Ovary (tissue), 7 donors: ENCODE measurements at regions not wholly inside any gene's neighbourhood (a gene's known extent, or its start where the extent isn't known, plus 50 kb on each side); places are given as distances from the start of the nearest gene placed in this dataset.

Experiments used
- DNase-seq, 5 donors: peaks; one replicate each; pipeline ENCODE4 v3.0.0-alpha.2; 2019 to 2020
- H3K27ac ChIP-seq, 2 donors: fragments of 200-600 bp; one replicate each; pipeline versions ENCODE4 v1.5.1 to v1.8.0; 2019 to 2022
- H3K27me3 ChIP-seq: fragments of 200-600 bp; one replicate; pipeline ENCODE4 v1.8.0; 2022
- H3K36me3 ChIP-seq: fragments of 200-600 bp; sonication (generic); one replicate; pipeline ENCODE4 v1.5.1; 2019
- H3K4me1 ChIP-seq: one replicate; pipeline ENCODE4 v1.8.1; 2013; ENCODE audit warnings: mild to moderate bottlenecking, moderate library complexity; ENCODE audit not compliant: insufficient read depth
- H3K4me3 ChIP-seq: fragments of 200-600 bp; sonication (generic); one replicate; pipeline ENCODE4 v1.5.1; 2017
- H3K9me3 ChIP-seq, 2 donors: fragments of 200-600 bp in 1 of 2; sonication (generic) in 1 of 2; one replicate each; pipeline versions ENCODE4 v1.5.1 to v1.8.1; 2013 to 2019; ENCODE audit warnings: mild to moderate bottlenecking in 1 of 2, moderate library complexity in 1 of 2
- EP300 ChIP-seq: sonication (generic); formaldehyde crosslinking; IDR thresholded peaks from one replicate; pipeline ENCODE4 v1.6.1; 2017; ENCODE audit warnings: antibody characterized with exemption
- POLR2A ChIP-seq: fragments of 450-650 bp; IDR thresholded peaks from one replicate; pipeline ENCODE4 v1.6.1; 2017; ENCODE audit warnings: antibody characterized with exemption, mild to moderate bottlenecking, moderate library complexity
- WGBS, 3 donors: extraction: QIAGEN DNeasy Blood & Tissue Kit in 1 of 3; methylation state at CpG; one replicate each; pipeline versions ENCODE4 v1.1.5 to v1.1.7; 2013 to 2017; 5-methylcytosine and 5-hydroxymethylcytosine counted together
- intact Hi-C, 4 donors: fragments of 100-400 bp; cut with DNase I; formaldehyde crosslinking; loops; one replicate each; pipeline versions ENCODE4 v1.11.0 to v1.15.1; 2022 to 2023
- TF ChIP-seq, protein P1 (sequence below), 3 donors: fragments of 450-650 bp in 2 of 3; fragments of 200-600 bp in 1 of 3; IDR thresholded peaks; one replicate each; pipeline versions ENCODE4 v1.5.1 to v1.8.0; 2016 to 2022; ENCODE audit warnings: antibody characterized with exemption in 3 of 3, mild to moderate bottlenecking in 1 of 3
- donor health status: DM: no; HTN: no; CAD: no; lungs with moderate emphysema.
- donor health status: DM: no; HTN: no; CAD: no.
- donor health status: Bipolar disorder and iron deficiency.
- donor health status: DM: no; HTN: no; CAD: no.
- donor health status: DM: yes; HTN: yes; CAD: no.

DNA sequence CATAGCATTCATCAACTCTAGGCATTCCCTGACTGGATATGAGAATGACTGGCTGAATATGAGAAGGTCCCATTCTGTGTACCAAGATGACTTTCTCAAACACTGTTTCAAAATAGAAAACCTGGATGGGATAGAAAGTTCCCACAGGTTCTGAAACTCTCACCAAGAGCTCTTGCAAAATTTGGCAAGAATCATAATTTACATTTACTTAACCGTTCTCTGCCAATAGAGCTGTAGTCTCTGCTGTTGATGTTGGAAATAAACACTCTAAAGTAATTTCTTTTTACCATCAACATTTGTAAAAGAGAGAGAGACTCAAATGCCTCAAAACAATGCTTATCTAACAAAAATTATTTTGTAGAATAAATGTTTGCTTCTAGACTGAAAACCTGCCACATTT is 221.1 kb downstream of the LMO4 start:
- no peak overlapping the region for H3K4me3 ChIP-seq
- H3K36me3 ChIP-seq = no peaks in the 10 kb centered on the region
- no peak for TF ChIP-seq POLR2A
- no peak for TF ChIP-seq EP300
- TF ChIP-seq, protein P1, sequence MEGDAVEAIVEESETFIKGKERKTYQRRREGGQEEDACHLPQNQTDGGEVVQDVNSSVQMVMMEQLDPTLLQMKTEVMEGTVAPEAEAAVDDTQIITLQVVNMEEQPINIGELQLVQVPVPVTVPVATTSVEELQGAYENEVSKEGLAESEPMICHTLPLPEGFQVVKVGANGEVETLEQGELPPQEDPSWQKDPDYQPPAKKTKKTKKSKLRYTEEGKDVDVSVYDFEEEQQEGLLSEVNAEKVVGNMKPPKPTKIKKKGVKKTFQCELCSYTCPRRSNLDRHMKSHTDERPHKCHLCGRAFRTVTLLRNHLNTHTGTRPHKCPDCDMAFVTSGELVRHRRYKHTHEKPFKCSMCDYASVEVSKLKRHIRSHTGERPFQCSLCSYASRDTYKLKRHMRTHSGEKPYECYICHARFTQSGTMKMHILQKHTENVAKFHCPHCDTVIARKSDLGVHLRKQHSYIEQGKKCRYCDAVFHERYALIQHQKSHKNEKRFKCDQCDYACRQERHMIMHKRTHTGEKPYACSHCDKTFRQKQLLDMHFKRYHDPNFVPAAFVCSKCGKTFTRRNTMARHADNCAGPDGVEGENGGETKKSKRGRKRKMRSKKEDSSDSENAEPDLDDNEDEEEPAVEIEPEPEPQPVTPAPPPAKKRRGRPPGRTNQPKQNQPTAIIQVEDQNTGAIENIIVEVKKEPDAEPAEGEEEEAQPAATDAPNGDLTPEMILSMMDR (IDR thresholded peaks at IDR 0.05) = no peak
- no peaks in the 10 kb centered on the region for H3K9me3 ChIP-seq
- H3K27ac ChIP-seq = no peak overlapping the region
- 5 to 11% (median 10%) methylated on average over 1 of the region's 1 CpG for WGBS, 3 donors
- no peaks in the 10 kb centered on the region for H3K27me3 ChIP-seq
- no peaks in the 10 kb centered on the region for H3K4me1 ChIP-seq
- no peak for DNase-seq
- intact Hi-C loops = no loop called here

DNA sequence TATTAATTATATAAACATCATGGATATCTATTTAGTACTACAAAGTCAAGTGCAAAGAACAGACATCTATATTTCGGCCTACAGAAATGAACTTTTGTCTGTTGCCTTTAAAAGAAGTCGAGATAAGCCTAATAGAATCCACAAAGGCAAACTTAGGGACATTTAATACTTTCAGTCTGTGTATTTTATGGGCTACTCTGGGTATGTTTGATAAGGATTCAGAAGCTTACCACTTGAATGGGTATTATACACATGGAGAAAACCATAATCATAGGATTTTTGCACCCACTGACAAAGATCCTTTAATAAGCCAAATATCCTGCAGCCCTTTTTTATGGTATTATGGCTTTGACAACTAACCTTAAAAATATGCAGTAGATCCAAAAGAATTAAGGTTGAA is 224.8 kb downstream of the LMO4 start:
- TF ChIP-seq EP300 (no peak), POLR2A (no peak)
- TF ChIP-seq, protein P1 (IDR thresholded peaks at IDR 0.05) = no peak
- 94 to 97% (median 97%) methylated on average over 2 of the region's 2 CpGs for WGBS, 3 donors
- no peaks in the 10 kb centered on the region for H3K9me3 ChIP-seq
- H3K4me3 ChIP-seq = no peak overlapping the region
- no peak overlapping the region for H3K27ac ChIP-seq
- no peaks in the 10 kb centered on the region for H3K4me1 ChIP-seq
- intact Hi-C loops = no loop called here
- no peaks in the 10 kb centered on the region for H3K36me3 ChIP-seq
- H3K27me3 ChIP-seq = no peaks in the 10 kb centered on the region
- DNase-seq = no peak

DNA sequence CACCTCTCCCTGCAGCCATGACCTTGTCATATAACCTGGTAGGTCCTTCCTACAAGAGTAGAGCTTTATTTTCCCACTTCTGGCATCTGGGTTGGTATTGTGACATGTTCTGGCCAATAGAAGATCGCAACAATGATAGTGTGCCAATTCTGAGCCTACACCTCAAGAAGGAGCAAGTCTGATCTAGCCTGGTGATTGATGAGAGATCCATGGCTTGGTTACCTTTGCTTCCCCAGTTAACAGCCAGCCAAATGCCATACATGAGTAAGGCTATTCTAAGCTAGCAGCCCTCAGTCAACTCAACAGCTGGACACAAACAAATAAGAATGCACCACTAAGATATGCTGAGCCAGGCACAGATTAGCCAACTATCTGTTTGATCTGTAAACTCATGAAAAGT is 226.7 kb downstream of the LMO4 start:
- 92 to 100% (median 93%) methylated on average over 1 of the region's 1 CpG for WGBS, 3 donors
- H3K4me3 ChIP-seq = no peak overlapping the region
- no peak overlapping the region for H3K27ac ChIP-seq
- intact Hi-C loops = no loop called here
- H3K4me1 ChIP-seq = no peaks in the 10 kb centered on the region
- no peaks in the 10 kb centered on the region for H3K27me3 ChIP-seq
- TF ChIP-seq POLR2A (no peak), EP300 (no peak)
- TF ChIP-seq, protein P1 (IDR thresholded peaks at IDR 0.05) = no peak
- H3K36me3 ChIP-seq = no peaks in the 10 kb centered on the region
- no peak for DNase-seq
- no peaks in the 10 kb centered on the region for H3K9me3 ChIP-seq

DNA sequence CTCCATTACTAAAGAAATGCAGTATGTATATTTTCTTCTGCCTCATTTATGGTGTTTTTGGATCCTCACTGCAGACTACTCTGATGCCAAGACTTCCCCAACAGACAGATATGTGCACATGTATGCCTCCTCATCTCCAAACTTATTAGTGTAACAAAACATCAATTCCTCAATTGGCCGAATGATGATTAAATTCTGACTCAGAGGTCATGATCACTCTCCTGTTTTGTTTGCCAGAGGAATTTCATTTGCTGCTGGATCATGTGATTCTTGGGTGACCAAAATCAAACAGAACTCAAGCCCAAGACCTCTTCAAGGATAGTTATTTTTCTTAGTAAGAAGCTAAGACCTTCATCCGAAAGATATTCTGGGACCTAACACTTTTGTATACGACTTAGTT is 227.6 kb downstream of the LMO4 start:
- H3K4me1 ChIP-seq = no peaks in the 10 kb centered on the region
- intact Hi-C loops = no loop called here
- H3K27me3 ChIP-seq = no peaks in the 10 kb centered on the region
- no peak overlapping the region for H3K4me3 ChIP-seq
- TF ChIP-seq EP300 (no peak), POLR2A (no peak)
- TF ChIP-seq, protein P1 (IDR thresholded peaks at IDR 0.05) = no peak
- no peak overlapping the region for H3K27ac ChIP-seq
- 83 to 90% (median 84%) methylated on average over 3 of the region's 3 CpGs for WGBS, 3 donors
- H3K9me3 ChIP-seq = no peaks in the 10 kb centered on the region
- DNase-seq = no peak
- no peaks in the 10 kb centered on the region for H3K36me3 ChIP-seq

DNA sequence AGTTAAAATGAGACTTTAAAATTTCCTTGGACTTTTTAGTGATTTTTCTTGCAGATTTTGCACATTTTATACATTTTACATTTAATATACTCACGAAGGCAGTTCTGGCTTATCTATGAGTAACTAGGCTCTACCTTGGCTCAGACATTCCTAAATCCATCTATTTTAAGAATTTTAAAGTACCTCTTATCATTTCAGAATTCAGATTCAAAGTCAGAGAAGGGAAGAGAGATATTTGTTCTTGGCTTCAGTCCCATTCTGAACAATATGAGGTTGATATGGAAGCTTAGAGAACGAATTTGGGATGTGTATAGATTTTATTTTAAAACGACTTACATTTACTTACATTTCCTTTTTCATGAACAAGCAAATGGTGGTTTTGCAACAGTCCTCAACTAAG is 230.2 kb downstream of the LMO4 start:
- Histone ChIP-seq H3K4me3 (no peak overlapping the region), H3K36me3 (no peaks in the 10 kb centered on the region), H3K4me1 (no peaks in the 10 kb centered on the region), H3K27ac (no peak overlapping the region), H3K27me3 (no peaks in the 10 kb centered on the region), H3K9me3 (no peaks in the 10 kb centered on the region)
- intact Hi-C loops = no loop called here
- TF ChIP-seq, protein P1 (IDR thresholded peaks at IDR 0.05) = no peak
- TF ChIP-seq EP300 = no peak
- TF ChIP-seq POLR2A = no peak
- WGBS, 3 donors = 55 to 66% (median 66%) methylated on average over 3 of the region's 3 CpGs
- no peak for DNase-seq
